GM18520 (cell line): ENCODE measurements at regions not wholly inside any gene's neighbourhood (a gene's known extent, or its start where the extent isn't known, plus 50 kb on each side); places are given as distances from the start of the nearest gene placed in this dataset.
"Not testable (repeated sequence)": the region's sequence is repeated elsewhere in the genome, so short reads cannot be mapped to it uniquely, and the experiment has no call there.

ENCODE experiments used
- ATAC-seq: cut with Tn5 transposase; IDR thresholded peaks from one replicate; pipeline ENCODE4 v1.9.1; 2021; ENCODE audit not compliant: unreplicated experiment

DNA sequence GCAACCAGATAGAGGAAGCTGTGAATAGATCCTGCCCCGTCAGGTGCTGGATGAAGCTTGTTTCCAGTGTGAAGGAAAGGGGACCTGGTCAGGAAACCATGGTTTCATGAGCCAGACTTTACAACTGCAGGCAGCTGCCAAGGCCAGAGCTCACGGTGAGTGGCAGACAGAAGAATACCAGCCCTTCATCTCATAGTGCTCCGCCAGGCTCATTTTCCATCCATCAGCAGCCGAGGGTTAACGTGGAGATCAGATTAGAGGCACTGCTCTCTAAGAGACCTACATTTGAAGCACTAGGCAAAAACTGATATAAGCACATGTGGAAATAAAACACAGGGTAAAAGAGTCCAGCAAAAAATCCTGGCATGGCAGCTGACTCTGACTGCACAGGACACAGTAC lies 172.4 kb downstream of the CD24 start:
- no peak for ATAC-seq

DNA sequence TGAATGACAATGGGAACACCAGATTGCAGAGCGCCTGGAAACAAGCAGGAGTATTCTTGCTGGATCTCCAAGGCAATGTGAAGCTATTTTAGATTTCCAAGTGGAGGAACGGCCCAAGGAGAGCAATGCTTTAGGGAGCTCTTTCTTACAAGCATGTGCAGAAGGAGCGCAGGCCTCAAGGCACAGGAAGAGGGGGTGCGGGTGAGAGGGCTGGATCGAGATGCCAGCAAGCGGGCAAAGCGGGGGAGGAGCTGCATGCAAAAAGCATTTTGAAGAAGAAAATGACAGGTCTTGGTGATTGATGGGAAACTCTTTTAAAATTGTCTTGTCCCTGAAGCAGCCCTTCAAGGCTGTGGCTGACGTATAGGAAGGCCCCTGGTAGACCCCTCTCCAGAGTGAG lies 171.9 kb downstream of the QRSL1 start:
- no peak for ATAC-seq

DNA sequence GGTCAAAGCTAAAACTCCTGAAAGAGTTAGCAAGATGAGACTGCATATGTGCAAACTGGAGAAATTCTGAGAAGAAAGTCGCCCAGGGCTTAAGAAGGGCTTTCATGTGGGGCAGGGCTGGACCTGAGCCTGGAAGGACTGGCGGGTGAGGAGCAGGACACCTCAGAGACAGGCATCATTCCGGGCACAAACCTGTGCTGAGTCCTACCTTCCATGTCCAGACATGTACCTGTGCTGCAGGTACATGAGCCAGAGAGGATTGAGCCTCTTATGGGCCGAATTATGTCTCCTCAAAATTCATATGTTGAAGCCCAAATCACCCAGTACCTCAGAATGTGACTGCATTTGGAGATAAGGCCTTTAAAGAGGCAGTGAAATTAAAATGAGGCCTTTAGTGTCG lies 171.0 kb downstream of the QRSL1 start:
- no peak for ATAC-seq

DNA sequence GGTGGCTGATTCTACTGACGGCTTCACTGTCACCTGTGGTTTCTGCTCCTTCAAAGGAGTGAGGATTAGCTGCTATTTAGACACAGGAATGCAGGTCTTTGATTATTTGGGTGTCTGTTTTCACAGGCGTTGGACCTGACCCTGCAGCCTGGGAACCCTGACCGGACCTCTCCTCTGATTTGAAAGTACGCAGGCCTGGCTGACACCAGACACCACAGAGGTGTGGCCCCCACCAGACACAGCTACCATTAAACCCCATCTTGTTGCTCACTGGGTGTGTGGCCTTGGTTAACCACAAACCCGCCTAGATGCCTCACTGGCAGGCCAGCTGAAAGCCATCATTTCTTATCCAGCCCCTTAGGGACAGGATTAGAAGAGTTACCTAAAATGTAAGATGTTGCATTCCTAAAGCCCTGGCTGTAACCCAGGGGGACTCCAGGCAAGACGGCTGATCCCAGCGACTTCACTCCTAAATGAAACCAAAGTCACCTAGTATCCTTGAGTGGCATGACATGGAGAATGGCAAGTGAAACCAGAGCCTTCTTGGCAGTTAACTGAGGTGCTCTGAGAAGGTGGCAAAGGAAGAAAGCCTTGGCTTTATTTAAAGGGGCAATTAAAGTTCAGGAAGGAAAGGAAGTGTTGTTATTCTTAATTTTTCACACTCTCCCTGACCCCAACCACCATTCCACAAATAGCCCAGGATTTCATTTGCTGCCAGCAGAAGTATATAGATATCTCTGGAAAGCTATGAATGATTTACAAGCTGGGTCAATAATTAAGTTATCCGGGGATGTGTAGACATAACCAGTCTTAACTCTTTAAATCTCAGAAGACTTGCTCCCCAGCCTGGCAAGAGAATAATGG lies 169.9 kb downstream of the QRSL1 start:
- no peak for ATAC-seq

DNA sequence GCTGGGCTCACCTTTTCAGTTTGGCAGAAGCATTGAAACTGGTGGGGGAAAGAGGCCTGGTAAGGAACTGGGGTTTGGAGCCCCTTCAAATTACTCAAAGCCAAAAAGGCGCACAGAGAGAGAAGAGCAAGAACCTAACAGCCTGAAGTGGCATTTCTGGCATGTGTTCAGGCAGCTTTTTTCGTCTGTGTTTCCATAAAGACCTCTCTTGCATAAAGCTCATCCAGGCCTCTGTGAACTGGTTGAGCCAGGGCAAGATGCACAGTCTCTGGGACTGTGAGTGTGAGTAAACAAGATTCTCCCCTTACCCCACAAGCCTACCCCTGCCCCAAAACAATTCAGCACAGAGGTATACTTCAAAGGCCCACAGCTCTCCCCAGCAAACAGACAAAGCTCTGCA lies 167.8 kb downstream of the QRSL1 start:
- ATAC-seq = no peak

DNA sequence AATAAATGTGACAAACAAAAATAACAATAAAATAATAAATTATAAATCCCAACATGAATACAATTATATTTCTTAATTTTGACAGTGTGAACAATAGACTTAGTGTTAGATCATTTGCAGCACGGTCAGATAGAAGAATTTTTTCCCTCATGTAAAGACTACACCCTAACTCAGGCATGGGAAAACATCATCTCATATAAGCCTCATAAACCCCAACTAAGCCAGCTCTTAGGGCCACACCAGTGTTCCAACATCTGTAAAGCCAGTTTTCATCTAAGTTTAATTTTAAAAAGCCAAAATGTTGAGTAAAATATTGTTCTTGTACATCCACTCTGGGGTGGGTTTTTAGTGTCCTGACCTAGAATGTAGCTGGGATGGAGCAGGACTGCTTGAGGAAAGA lies 167.4 kb downstream of the QRSL1 start:
- no peak for ATAC-seq

DNA sequence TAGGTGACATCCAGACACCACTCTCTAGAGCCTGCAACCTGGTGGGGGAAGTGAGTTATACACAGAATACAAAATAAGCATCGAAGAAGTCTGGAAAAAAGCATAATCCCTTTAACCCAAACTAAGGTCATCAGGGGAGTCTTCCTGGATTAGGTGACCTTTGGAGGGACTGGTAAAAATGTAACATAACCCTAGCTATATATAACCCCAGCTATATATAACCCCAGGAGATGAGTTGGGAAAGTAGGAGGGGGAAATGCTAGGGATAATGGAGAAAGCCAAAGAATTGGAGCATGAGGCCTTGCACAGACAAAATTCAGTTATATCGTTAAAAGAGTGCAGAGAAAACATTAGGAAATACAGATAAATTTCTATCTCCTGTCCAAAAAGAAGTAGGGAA lies 164.8 kb downstream of the QRSL1 start:
- ATAC-seq = no peak

DNA sequence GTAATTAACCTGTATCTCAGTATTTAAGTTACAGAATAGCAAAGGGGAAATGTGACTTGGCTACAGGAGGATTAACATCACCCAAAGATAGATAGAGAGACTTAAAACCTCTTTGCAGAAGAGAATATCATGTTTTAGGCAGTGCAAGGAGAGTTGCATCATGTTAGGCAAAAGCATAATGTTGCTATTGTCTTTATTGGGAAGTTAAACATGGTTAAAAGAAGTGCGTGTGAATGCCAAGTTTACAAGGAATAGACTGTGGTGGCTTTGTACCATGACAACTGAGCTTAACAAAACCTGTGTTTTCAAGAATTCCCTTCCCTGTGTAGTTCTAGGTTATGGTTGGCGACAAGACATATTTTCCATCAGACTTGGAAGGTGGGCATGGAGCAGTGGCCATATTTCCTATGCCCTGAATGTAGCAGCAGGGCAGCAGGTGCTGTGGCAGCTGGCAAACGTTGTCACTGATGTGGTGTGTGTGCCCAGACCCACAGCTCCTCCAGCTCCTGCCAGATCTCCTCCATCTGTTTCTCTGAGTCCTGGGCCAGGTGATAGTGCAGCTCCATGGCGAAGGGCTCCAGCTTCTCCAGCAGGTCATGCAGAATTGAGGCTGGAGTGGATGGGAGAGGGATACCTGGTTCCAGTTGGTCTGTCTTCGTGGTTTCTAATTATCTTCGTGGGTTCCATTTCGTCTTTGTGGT lies 163.3 kb downstream of the QRSL1 start:
- ATAC-seq = no peak

DNA sequence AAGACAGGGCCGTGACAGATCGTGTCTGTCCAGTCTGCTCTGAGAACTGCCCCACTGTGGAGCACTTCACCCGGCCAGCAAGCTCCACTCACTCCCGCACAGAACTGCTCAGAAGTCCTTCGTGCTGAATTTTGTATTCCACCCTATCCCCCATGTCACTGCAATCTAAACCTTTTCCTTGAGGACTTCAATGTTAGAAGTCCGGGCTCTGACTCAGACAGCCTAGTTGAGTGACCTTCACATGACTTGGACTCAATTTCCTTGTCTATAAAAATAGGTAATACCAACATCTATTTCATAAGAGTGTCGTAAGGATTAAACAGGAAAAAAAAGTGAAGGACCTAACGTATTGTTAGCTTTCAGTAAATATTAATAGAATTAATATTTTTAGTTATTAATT lies 161.6 kb downstream of the QRSL1 start:
- no peak for ATAC-seq

DNA sequence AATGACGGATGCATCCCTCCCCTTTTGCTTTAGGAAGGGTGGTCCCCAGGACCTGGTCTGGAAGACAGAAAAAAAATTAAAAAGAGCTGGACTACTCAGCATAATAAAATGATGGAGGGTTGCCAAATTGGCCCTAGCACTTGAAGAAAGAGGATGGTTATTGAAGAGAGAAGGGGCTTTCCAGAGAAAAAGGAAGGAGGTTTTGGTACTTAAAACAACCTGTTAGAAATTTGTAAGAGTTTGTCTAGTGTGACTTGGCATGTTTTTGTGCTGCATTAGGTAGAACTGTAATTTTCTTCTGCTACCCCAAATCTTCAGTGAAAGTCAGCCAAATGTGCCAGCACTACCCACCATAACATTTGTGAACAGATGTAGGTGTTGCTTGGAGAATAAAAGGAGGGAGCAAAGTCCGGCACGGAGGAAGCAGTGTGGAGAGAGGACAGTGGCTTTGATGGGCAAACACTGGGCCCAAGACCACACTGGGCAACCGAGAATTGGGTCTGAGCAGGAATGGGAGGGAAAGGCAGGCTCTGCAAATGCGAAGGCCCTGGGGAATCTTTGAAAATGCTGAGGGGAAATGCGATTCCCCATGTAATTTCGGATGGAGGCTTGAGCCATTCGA lies 160.9 kb downstream of the QRSL1 start:
- no peak for ATAC-seq

DNA sequence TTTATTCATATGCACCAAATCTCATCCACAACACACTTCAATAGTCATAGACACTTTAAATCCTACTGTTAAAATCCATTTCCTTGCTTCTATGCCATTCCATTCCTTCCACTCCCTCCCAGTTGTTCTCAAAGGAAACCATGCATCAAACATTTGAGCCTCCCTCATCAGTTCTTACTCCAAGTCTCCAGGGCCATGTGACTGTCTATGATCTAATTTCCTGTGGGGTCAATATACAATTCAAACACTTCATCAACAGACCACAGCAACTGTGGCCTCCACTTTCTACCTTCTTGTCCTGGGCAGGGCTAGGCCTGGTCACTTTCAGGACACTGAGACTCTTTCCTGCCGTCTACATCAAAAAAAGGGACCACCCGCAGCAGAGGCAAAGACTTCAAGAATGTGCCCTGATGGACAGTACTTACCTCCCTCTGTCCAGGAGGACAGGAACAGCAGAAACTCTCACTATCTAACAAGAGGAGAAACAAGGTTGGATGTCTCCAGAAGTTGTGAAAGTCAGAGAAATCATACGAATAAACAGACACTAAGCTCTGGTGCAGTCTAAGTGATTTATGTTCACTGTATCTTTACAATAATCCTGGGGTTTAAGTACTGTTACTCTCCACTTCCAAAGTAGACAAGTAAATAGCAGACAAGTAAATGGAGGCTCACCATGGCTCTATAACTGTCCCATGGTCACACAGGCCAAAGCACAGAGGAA lies 160.2 kb downstream of the QRSL1 start:
- no peak for ATAC-seq

DNA sequence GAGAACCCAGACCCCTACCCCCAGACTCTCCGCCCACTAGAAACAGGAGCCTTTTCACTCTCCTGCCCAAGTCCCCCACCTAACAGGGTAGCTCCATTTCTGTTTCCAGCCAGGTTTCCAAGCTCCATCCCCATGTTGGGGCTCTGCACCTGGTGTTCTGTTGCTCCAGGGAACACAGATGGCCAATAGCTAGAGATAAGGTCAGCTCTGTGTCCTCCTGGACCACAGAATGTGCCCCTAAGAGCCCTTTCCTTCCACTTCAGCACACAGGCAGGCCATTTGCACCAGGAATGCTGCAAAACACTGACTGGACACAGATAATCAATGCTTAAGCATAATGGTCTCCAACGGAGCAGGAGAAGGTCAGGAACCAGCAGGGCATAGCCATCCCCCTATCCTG lies 159.4 kb downstream of the QRSL1 start:
- ATAC-seq = no peak

DNA sequence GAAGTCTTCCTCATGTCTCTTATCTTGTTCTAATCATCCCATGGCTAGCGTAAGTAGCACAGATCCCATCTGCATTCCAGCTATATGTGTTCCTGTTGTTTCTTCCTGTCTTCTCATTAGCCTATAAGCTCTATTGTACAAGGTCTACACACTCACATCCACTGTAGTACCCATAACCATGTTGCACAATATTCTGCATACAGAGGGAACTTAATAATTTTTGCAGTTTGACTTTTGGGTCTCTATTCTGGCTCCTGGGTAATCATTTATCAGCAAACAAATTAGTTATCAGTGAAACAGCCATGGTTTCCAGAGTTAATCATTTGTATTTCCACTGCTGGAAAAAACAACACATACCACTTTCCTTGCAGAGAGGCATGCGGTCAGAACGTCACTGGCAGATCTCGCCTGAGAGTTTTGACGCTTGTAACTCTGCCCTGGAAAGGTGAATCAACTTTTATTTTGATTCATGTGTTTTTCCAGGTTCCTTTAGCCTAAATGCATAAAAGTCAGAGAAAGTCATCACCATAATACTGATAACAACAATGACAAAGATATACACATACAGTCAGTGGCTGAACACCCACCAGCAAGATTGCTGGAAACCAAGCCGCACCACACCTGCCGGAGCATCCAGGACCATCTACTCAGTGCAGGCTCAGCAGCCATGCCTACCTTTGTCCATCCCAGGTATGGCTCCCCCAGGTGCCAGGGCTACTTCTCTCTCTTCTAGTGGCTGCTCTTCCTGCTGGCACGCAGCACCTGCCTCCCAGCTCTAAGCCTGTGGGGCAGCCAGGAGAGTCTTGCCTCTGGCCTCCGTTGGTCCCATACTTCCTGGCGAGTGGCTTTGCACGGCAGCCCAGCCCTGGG lies 158.2 kb downstream of the QRSL1 start:
- no peak for ATAC-seq

DNA sequence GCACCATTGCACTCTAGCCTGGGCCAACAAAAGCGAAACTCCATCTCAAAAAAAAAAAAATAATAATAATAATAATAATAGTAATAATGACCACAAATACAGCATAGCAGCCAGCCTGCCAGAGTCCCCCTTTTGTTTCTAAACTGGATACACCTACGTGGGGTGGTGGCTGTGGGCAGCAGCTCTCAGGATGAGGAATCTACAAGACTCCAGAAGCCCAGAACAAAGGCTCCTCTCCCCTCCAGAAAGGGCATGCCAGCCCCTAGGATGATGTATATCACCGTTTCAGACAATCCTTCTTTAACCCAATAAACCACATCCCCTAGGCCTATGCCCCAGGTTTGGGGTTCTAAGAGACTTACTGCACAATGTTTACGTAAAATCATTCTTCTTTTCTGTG lies 155.9 kb downstream of the QRSL1 start:
- ATAC-seq = no peak

DNA sequence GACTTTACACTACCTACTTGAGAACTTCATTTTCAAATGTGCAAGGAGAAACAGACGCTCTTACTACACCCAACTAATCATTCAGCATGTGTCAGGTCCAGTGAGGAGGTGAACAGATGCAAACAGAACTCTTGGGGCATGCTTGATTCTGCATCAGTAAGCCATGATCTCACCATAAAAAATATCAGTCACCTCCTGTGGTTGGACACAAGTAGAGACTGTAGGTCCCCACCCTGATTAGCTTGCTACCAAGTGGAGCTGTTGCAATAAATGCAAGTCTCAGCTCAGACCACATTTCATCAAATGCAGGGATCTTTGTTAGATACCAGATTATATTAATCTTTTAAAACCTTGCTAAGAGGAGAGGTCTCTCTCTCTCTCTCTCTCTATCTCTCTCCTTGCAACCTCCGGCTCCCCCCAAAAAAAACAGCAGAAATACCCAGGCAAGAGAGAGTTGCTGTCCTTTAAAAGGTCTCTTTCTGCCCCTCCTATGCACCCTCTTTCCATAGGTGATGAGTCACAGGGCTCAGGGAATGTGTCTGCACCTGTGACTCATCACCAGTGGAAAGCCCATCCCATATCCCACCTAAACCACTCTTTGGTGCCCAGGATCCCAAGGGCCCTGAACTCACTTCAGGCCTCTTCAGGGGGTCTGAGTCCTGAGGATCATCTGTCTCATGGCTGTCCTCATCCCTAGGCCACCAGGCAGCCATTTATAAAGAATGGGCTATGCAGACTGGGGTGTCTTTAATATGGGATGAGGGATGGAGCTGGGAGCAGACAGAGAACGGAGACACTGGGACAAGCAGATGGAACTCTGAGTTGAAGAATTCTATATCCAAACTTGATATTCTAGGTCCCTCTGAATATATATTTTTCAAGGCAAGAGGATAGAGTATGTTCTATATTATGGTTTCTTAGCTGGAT lies 154.5 kb downstream of the QRSL1 start:
- no peak for ATAC-seq

DNA sequence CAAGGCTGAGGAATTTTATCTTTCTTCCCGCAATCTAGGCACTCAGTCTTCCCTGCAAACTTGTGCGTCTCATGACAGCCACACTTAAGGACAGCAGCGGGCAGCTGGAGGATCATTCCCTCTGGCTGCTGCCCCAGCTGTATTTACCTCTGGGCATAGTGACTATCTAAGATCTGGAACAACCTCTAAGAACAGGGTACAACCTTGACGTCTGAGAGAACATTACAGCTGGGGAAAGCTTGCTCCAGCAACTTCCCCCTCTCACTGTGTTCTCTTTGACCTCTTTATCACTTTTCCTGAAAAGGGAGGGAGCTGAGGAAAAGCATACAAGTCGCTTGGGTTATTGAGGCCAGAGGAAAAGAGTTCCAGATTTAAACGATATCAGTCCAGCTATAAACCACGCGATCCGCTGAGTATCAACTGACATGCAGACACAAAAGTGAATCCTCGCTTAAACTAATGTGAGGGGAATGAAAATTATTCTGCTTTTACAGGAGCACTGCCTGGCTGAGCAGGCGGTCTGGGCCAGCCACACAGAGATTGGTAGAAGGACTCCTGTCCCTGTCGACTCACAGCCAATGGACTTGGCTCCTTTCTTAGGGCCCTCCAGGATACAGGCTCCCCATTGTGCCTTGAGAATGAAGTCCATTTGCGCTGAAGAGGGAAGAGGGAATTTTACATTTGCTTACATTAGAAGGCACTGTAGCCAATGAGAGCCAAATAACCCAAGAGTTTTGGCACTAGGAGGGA lies 153.3 kb downstream of the QRSL1 start:
- ATAC-seq = no peak

DNA sequence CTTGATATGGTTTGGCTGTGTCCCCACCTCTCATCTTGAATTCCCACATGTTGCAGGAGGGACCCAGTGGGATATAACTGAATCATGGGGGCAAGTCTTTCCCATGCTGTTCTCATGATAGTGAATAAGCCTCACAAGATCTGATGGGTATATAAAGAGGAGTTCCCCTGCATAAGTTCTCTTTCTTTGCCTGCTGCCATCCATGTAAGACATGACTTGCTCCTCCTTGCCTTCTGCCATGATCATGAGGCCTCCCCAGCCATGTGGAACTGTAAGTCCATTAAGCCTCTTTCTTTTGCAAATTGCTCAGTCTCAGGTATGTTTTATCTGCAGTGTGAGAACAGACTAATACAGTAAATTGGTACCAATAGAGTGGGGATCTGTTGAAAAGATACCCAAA lies 150.2 kb downstream of the QRSL1 start:
- not testable (repeated sequence) for ATAC-seq

DNA sequence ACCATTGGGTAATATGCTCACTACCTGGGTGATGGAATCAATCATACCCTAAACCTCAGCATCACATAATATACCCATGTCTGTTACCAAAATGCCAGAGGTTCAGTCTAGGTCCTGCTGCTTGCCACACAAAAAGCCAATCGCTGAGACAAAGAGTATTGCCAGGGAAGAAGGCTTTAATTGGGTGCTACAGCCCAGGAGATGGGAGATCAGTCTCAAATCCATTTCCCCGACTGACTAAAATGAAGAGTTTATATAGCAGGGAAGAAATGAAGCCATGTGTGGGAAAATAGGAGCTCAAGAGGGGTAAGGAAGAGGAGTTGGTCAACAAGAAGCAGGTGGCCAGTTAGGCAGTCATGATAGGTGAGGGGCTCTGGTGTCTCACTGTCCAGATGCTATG lies 149.6 kb downstream of the QRSL1 start:
- ATAC-seq = no peak
